ENCODE measurements at regions not wholly inside any gene's neighbourhood (a gene's known extent, or its start where the extent isn't known, plus 50 kb on each side); places are given as distances from the start of the nearest gene placed in this dataset.
"Not testable (repeated sequence)": the region's sequence is repeated elsewhere in the genome, so short reads cannot be mapped to it uniquely, and the experiment has no call there.

DNA sequence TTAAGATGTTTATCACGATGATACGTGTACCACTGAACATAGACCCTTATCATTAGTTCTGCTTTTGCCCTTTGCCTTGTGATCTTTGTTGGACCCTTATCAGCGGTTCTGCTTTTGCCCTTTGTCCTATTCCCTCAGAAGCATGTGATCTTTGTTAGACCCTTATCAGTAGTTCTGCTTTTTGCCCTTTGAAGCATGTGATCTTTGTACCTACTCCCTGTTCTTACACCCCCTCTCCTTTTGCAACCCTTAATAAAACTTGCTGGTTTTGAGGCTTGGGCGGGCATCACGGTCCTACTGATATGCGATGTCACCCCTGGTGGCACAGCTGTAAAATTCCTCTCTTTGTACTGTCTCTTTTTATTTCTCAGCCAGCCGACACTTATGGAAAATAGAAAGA is 117.0 kb downstream of the SDHAF3 start:
- H3K4me3 ChIP-seq; intact Hi-C loops (cut with micrococcal nuclease); H3K36me3 ChIP-seq; DNase-seq; H3K27ac ChIP-seq (replicated peaks); H3K4me1 ChIP-seq; H3K27me3 ChIP-seq (ENCODE audit: low read depth): not testable (repeated sequence)
- H3K9me3 ChIP-seq (replicated peaks), result peaks cover 64% of the 10 kb centered on the region

- intact Hi-C loops (cut with micrococcal nuclease), result no loop called here
- H3K4me3 ChIP-seq, result no peak overlapping the region
- TF ChIP-seq CTCF (IDR thresholded peaks at IDR 0.05; ENCODE audit: borderline replicate concordance), result no peak
- no peaks in the 10 kb centered on the region for H3K4me1 ChIP-seq
- no peaks in the 10 kb centered on the region for H3K36me3 ChIP-seq
- no peaks in the 10 kb centered on the region for H3K27me3 ChIP-seq (ENCODE audit: low read depth)
- DNase-seq, result no peak
- peaks cover 58% of the 10 kb centered on the region for H3K9me3 ChIP-seq (replicated peaks)
- no peak overlapping the region for H3K27ac ChIP-seq (replicated peaks)
Observed at GRCh38 chr7:97246317-97246716, 128.8 kb downstream of the SDHAF3 start.

GRCh38 chr7:97258187-97258586 is 140.7 kb downstream of the SDHAF3 start:
- peaks cover 16% of the 10 kb centered on the region for H3K9me3 ChIP-seq (replicated peaks)
- H3K36me3 ChIP-seq; H3K4me3 ChIP-seq; DNase-seq; H3K27me3 ChIP-seq (ENCODE audit: low read depth); intact Hi-C loops (cut with micrococcal nuclease); H3K4me1 ChIP-seq; H3K27ac ChIP-seq (replicated peaks): not testable (repeated sequence)

DNA sequence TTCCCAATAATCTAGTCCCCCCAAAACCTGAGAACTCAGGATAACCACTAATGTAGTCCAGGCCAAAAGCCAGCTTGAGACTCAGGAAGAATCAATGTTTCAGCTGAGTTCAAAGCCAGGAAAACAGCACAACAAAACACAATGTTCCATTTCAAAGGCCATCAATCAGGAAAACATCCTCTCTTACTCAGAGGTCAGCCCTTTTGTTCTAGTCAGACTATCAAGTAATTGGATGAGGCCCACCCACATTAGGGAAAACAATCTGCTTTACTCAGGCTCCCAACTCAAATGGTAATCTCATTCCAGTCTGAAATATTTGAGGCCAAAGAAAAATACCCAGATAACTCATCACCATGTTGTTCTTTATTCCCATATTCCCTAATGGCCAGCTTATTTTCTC is 152.2 kb downstream of the SDHAF3 start:
- no peaks in the 10 kb centered on the region for H3K4me1 ChIP-seq
- H3K4me3 ChIP-seq, result no peak overlapping the region
- TF ChIP-seq CTCF (IDR thresholded peaks at IDR 0.05; ENCODE audit: borderline replicate concordance), result no peak
- intact Hi-C loops (cut with micrococcal nuclease), result no loop called here
- H3K27ac ChIP-seq (replicated peaks), result no peak overlapping the region
- H3K9me3 ChIP-seq (replicated peaks), result no peaks in the 10 kb centered on the region
- no peak for DNase-seq
- H3K27me3 ChIP-seq (ENCODE audit: low read depth), result no peaks in the 10 kb centered on the region
- H3K36me3 ChIP-seq, result no peaks in the 10 kb centered on the region

GRCh38 chr7:97270280-97270679 is 152.8 kb downstream of the SDHAF3 start:
- no peak for DNase-seq
- Histone ChIP-seq H3K27me3 (ENCODE audit: low read depth) (no peaks in the 10 kb centered on the region), H3K36me3 (no peaks in the 10 kb centered on the region), H3K4me1 (no peaks in the 10 kb centered on the region), H3K27ac (replicated peaks) (no peak overlapping the region), H3K4me3 (no peak overlapping the region), H3K9me3 (replicated peaks) (no peaks in the 10 kb centered on the region)
- intact Hi-C loops (cut with micrococcal nuclease), result no loop called here
- no peak for TF ChIP-seq CTCF (IDR thresholded peaks at IDR 0.05; ENCODE audit: borderline replicate concordance)

GRCh38 chr7:97271619-97272018 is 154.1 kb downstream of the SDHAF3 start:
- no peak overlapping the region for H3K27ac ChIP-seq (replicated peaks)
- no peaks in the 10 kb centered on the region for H3K27me3 ChIP-seq (ENCODE audit: low read depth)
- H3K4me1 ChIP-seq, result no peaks in the 10 kb centered on the region
- TF ChIP-seq CTCF (IDR thresholded peaks at IDR 0.05; ENCODE audit: borderline replicate concordance), result no peak
- no peak overlapping the region for H3K4me3 ChIP-seq
- no peaks in the 10 kb centered on the region for H3K36me3 ChIP-seq
- no peak for DNase-seq
- H3K9me3 ChIP-seq (replicated peaks), result no peaks in the 10 kb centered on the region
- intact Hi-C loops (cut with micrococcal nuclease), result no loop called here
